Stomach (tissue), 4 donors: ENCODE measurements at regions not wholly inside any gene's neighbourhood (a gene's known extent, or its start where the extent isn't known, plus 50 kb on each side); places are given as distances from the start of the nearest gene placed in this dataset.

ENCODE experiments used
- CTCF ChIP-seq, 7 experiments: fragments of 450-650 bp in 4 of 7; fragments of 200-600 bp in 3 of 7; sonication (generic) in 3 of 7; IDR thresholded peaks; one replicate each; pipeline ENCODE4 v1.5.1; 2016 to 2019; ENCODE audit warnings: antibody characterized with exemption in 7 of 7, control low read depth in 2 of 7, mild to moderate bottlenecking in 1 of 7
- POLR2AphosphoS5 ChIP-seq, 3 donors: sonication (generic); formaldehyde crosslinking; IDR thresholded peaks; one replicate each; pipeline ENCODE4 v1.6.1; 2016; ENCODE audit warnings: antibody characterized with exemption in 3 of 3

GRCh38 chr12:42946871-42947381 is 357.4 kb upstream of the PRICKLE1 start:
- TF ChIP-seq POLR2AphosphoS5 (IDR thresholded peaks at IDR 0.05) (no peak), CTCF (IDR thresholded peaks at IDR 0.05) (no peak)
